Glomerular endothelial cell (primary cell): ENCODE measurements at regions not wholly inside any gene's neighbourhood (a gene's known extent, or its start where the extent isn't known, plus 50 kb on each side); places are given as distances from the start of the nearest gene placed in this dataset.
"Not testable (repeated sequence)": the region's sequence is repeated elsewhere in the genome, so short reads cannot be mapped to it uniquely, and the experiment has no call there.

Experiments
- DNase-seq: peaks from one replicate; pipeline ENCODE4 v3.0.0-alpha.2; 2011; ENCODE audit warnings: low read depth, low spot score; ENCODE audit errors: extremely low read depth

DNA sequence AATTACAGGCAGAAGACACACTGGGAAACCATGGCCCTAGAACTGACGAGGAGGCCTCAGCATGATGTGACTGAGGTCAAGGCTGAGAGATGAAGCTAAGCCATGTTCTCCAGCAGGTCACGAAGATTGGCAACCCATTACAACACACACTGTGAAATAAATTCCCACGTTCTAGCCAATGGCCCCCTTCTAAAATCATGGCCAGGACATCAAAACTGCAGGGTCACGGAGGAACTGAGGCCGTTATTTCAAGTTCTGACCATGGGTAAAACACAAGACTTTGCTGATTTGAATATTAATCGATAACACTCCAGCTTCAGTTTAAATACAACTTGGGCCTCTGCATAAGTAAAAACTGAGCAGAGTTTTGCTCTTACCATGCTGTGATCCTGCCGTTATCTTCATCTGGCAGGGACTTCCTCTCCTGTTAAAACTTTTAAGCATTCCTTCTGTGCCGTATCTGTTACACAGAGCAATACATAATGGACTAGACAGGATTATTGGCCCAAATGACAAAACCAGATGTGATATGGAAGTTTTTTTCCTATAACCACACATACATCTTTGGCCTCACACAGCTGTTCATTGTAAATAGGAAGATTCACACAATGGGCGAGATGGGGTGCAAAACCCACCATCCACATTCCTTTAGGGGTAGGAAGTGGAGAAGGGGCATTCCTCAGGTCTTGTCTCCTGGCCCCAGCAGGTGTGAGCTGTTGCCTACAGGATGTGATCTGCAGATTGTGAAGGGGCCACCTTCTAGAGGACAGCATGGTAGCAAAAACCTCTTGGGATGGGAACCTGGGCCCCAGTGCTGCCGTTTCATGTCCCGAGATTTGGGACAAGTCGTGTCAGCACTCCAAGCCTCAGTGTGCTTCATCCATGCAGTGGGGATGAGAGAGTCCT, 207.4 kb downstream of the OPA1 start:
- no peak for DNase-seq

DNA sequence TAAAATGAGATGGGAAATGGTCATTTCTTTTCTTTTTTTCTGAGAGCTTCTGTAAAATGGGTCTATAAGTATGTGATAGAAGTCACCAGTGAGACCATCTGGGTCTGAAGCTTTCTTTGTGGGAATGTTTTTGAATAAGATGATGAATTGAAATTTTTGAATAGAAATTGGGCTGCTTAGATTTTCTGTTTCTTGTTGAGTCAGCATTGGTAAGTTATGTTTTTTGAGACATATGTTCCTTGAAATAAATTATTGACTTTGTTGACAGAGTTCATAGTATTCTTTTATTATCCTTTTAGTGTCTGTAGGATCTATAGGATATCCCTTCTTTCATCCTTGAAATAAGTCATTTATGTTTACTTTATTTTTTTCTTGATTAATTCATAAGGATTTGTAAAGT, 208.1 kb downstream of the OPA1 start:
- no peak for DNase-seq

DNA sequence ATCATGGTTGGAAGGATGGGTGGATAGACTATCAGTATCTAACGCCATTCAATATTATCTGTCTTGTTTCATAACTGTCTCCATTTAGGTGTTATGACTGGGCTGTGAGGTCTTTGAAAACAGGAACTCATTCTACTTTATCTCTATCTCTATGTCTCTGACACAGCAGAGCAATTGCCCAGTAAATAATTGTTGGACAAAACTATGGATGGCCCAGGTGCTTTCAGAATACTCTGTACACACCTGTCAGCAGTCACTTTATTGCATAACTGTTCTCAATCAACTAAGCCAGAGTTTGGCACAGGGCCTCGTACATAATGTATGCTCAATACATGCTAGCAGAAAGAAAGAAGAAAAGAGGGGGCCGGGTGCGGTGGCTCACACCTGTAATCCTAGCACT, 210.3 kb downstream of the OPA1 start:
- DNase-seq = no peak

DNA sequence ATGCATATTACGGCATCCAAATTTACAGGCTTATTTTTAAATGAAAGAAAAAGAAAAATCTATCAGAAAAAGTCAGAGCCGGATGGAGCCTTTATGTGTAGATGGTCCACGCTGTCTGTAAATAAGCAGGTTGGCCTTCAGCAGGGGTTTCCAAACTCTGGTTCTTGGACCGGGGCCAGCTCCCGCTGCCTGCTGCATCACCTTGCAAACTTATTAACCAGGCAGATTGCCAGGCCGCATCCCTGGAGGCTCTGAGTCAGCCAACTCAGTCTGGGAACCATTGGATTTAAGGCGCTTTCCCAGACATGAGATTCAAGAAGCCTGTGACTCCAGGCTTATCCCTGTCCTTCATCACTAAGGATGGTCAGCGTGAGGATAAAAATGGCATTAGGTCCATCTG, 212.4 kb downstream of the OPA1 start:
- DNase-seq = no peak

DNA sequence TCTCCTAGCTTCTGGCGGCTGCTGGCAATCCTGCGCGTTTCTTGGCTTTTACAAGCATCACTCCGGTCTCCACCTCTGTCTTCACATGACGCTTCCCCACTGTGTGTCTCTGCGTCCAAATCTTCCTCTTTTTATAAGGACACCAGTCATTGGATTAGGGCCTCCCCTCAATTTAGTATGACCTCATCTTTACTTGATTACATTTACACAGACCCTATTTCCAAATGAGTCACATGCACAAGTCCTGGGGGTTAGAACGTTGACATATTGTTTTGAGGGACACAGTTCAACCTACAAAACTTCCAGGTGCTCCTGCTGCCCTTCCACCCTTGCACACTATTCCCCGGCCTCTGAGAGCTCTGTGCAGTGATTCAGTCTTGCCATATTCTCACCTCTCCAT, 215.3 kb downstream of the OPA1 start:
- DNase-seq = no peak

DNA sequence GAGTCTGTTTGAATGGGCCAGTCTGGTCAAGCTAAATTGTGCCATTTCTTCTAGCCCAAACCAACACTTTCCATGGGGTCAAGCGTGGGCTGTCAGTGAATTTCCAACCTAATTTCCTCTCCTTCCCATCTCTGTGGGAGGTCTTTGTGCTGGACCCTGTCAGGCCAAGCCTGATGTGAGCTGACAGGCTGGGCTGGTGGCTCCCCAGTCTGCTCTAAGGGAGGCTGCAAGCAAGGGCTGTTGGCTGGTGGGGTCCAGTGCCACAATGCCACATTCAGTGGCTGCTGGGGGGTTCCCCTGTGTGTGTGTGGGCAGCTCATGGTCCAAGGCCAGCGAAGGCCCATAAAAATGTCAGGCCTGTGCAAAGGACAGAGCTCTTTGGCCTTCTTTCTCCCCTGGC, 216.1 kb downstream of the OPA1 start:
- DNase-seq = no peak

DNA sequence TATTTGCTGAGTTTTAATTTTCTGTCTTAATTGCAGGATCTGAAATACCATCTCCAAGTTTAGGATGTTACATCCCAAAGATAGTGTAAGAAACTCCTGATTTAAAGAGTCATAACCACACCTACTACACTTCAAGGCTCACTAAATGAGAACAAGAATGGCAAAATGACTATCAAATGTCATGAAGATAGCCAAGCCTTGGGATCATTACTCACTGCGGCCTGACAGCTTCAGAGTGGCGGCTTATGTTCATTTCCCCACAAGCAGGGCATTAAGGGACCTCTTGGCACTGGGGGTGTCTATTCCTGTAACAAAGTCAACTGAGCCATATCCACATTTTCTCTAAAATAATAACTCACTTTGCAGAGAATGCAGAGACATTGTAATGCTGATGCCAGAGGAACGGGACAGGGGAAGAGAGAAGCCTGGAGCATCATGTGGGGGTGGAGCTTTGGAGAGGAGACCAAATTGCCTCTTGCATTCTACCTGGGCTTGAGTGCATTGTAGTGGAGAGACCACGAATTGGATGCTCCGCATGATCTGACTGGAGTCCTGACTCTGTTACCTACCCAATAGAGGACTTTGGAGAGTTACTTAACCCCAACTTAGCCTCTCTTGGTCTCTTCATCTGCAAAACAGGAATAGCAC, 219.2 kb downstream of the OPA1 start:
- no peak for DNase-seq

DNA sequence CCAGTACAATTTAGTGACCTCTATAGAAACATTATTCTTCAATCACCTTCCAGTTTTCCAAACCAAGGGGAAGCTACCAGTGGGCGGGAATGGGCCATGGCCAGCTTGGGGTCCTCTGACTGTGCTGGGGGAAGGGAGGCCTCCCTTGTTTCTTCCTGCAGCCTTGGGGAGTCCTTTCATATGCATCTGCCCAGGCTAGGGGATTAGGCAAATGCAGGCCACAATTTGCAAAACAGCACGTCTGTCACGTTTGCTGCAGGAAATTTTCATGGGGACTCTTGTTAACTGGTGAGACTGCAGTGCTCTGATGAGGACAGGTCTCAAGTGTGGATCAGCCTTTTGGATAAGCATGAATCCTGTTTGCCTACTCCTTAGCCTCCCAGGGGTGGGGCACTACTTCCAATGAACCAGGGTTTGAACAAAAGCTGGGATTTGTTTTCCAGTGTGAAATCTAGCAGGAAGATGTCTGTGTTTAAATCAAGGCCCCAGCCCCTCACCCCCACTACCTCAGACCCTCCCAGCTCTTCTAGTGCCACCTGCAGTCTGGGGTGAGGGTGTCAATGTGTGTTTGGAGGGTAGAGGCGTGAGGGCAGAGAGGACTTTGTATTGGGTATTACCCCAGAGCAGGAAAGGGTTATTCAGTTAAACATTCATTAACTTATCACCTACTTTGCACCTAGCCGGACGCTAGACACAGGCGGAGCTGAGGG, 219.9 kb downstream of the OPA1 start:
- DNase-seq = no peak

DNA sequence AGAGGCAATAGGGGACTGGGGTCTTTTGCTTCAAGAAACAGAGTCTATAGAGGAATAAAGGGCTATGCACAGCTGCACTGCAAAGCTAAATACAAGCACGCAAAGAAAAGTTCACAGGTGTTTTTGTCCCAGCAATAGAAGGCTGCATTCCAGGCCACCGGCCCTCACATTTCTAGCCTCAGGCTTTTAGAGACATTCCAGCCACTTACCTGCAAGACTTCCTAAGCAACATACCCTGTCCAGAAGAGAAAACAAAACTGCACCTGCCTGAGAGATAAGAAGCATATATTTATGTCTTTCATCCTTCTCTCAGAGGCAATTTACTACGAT, 220.5 kb downstream of the OPA1 start:
- no peak for DNase-seq

DNA sequence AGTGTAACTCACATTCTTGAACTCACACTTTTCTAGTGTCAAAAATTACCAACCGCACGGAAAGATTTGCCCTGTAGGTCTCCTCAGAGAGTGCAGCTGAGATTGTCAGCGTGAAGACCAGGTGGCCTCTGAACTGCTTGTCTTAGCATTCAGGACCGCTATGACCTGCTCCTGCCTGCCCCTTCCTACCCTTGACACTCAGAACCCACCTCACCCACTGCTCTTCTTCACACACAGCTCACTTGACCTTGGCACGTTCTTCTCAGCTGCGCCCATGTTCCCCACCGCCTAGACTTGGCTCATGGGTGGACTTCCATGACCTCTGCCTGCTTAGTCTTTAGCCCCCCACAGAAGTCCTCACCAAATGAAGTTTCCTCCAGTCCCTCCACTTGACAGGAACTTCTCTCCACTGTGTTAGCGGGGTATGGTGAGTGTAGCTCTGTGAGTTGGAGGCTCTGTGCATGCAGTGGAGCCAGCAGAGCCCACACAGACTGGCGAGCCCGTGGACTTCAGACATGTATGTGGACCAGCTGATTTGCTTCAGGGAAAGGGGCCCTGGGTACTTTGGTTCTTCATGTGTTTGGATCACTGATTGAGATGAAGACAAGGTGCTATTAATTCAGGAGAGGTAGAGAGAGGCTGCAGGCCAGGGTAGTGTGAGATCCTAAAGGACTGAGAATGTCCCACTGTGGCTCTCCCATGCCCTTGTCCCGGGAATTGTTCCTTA, 221.3 kb downstream of the OPA1 start:
- DNase-seq = no peak

DNA sequence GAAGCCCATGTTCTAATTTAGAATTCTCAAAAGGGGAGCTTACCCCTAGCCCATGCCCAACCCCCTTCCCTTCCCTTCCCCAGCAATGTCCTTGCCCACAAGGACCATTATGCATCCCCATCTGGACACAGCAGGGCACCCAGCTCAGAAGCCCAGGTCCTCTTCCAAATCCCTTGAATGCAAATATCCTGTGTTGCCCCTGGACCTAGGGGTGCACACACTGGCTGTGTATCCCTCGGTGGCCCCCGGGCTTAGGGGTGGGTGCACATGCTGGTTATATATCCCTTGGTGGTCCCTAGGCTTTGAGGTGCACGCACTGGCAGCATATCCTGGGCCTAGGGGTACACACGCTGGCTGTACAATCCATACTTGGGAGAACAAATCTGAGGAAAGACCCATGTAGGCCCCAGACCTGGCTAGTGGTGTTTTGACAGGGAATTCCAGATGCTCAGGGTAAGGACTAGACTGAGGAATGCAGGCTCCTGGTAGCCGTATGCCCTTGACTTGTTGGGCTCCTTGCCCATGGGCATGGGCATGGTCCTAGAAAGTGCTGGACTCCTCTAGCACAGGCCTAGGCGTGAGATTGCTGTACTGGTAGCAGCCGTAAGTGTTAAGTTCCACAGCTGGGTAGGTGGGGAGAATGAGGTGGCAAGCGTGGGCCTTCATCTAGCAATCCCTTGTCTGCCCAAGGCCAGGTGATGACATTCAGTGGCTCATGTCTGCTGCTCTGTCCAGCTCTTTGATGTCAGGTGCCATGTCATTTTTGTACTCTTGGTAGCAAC, 222.4 kb downstream of the OPA1 start:
- DNase-seq = no peak

DNA sequence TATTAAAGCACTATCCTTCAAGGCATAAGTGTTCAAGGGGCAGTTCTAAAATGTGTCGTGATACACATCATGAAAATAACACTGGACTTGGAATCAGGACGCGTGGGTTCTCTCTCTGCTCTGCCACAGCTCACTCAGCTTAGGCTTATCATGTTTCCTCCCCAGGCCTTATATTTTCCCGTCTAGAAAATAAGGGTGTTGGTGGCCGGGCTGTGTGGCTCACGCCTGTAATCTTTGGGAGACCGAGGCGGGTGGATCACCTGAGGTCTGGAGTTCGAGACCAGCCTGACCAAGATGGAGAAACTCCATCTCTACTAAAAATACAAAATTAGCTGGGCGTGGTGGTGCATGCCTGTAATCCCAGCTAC, 223.0 kb downstream of the OPA1 start:
- DNase-seq = no peak

DNA sequence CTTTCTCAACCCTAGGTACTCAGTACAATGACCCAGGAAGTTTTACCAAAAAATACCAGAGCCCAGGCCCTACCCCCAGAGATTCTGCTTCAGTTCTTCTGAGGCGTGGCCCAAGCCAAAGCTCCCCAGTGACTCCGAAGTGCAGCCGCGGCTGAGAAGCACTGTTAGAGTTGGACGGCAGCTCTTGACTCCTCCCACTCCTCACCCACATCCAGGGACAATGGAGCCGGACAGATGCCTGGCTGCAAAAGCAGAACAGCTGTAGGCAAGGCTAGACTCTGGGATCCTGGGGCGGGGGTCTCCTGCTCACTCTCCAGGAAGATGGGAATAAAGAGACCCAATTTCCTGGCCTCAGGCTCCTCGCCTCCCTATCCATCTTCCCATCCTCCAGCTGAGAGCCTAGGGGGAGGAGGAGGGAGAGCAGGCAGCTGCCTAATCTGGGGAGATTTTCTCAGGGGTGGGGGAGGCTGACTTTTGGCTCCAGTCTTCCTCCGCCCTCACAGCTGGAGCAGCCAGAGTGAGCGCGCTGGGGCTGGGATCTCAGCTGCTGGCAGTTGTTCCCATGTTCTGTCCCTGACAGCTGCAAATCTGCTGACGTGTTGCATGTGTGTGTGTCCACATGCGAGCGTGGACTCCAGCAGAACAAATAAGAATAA, 223.8 kb downstream of the OPA1 start:
- no peak for DNase-seq

DNA sequence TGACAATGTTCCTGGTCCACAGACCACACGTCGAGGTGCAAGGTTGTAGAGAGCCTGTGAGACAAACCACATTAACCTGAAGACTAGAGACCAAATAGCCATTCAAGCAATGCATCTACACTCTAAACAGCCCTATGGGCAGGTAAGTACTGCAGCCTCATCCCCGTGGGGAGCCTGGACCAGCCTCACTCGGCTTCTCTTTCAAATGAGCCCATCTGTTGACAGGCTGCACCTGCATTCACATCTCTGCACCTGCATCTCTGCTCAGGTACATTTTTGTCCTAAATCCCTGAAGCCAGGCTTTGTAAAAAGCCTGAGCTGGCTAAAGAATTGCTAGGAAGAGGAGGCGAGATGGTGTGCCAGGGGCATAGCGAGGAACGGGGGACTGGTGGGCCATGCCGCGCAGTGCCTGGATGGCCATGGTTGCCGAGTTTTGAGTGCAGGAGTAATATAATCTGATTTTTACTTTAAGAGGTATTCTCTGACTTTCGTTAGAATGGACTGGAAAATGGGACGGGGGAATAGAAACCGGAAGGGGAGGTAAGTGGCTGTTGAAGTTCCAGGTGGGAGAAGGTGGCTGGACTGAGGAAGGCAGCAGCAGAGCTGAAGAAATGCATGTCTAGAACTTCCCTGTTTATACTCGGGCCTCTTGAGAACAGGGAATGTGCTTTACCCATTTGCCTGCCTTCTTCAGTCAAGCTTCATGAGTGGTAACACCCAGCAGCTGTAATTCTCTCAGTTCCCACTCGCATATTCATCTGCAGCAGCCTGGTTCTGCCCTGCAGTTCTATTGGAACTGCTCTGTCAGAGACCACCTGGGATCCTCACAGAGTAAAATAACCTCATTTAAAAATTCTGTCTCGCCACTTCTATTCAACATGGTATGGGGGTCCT, 226.4 kb downstream of the OPA1 start:
- DNase-seq = no peak

DNA sequence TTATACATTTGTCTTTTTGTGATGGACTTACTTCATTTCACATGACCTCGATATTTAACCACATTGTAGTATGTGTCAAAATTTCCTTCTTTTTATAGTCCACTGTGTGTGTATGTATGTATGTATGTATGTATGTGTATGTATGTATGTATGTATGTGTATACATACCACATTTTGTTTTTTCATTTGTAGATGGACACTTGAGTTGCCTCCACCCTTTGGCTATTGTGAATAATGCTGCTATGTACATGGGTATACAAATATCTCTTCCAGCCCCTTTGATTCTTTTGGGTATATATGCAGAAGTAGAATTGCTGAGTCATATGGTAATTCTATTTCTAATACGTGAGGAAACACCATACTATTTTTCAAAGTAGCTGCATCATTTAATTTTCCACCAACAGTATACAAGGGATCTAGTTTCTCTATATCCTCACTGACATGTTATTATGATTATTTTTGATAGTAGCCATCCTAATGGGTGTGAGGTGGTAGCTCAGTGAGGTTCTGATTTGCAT, 228.2 kb downstream of the OPA1 start:
- no peak for DNase-seq

DNA sequence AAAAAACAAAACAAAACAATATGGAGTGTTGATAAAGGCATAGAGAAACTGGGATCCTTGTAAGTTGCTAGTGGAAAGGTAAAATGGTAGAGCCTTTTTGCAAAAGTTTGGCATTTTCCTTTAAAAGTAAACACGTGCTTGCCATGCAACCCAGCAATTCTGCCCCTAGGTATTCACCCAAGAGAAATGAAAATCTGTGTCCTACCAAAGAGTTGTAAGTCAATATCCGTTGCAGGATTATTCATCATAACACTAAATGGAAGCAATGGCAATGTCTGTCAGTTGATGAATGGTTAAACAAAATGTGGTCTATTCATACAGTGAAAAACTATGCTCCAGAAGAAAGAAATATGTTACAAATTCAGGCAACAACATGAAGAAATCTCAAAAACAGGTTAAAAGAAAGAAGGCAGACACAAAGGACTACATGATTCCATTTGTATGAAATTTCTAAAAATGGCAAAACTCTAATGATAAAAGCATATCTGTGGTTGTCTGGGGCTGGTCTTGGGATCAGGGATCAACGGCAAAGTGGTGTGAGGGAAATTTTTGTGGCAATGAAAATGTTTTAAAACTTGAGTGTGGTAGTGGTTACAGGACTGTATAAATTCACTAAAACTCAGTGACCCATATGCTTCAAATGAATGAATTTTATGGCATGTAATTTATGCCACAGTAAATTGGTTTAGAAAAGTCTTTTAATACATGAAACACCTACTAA, 229.6 kb downstream of the OPA1 start:
- DNase-seq = no peak

DNA sequence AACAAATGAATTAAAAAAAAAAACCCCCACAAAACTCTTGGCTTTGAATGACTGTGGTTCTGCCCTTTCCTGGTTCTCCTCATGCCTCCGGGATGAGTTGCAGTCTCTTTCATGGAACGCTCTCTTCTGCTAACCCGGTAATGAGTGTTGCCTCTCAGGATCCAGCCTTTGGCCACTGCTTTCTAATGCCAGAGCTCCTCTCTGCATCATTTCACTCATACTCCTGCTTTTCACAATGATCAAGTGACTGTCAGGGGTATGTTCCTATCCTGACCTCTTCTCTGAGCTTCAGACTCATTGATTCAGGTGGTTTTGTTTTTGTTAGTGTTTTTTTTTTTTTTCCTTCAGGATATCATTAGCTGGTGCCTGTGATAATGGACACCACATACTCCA, 230.2 kb downstream of the OPA1 start:
- DNase-seq = not testable (repeated sequence)

DNA sequence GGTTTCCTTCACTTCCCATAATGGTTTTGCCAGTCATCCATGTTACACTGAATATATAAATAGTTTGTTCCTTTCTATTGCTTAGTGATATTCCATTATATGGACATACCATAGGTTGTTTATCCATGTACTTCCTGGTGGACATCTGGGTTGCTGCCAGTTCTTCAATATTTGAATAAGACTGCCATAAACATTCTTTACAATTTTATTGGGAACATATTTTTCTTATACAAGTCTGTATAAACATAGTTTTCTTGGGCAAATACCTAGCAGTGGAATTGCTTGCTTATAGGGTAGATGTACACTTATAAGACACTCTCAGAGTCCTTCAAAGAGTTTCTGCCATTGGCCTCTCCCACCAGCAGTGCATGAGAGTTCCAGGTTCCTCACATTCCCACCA, 231.4 kb downstream of the OPA1 start:
- DNase-seq = no peak
